ENCODE measurements at regions not wholly inside any gene's neighbourhood (a gene's known extent, or its start where the extent isn't known, plus 50 kb on each side); places are given as distances from the start of the nearest gene placed in this dataset.

GRCh38 chr11:134685793-134686380, 273.8 kb upstream of the B3GAT1 start:
- TF ChIP-seq CTCF (IDR thresholded peaks at IDR 0.05): no peak
- TF ChIP-seq POLR2A (IDR thresholded peaks at IDR 0.05; ENCODE audit: low read depth): no peak
- no peak for TF ChIP-seq POLR2AphosphoS5 (IDR thresholded peaks at IDR 0.05)

Measured in esophagus muscularis mucosa (tissue), 3 donors.